Stimulated activated CD8-positive, alpha-beta memory T cell treated with anti-CD3 and anti-CD28 coated beads, Interleukin-4, amount 100 ng/mL, for 4 hours (primary cell): ENCODE measurements at regions not wholly inside any gene's neighbourhood (a gene's known extent, or its start where the extent isn't known, plus 50 kb on each side); places are given as distances from the start of the nearest gene placed in this dataset.

Experiments used
- DNase-seq, 2 donors: peaks; one replicate each; pipeline ENCODE4 v3.0.0-alpha.2; 2020; ENCODE audit warnings: low read depth in 2 of 2, low spot score in 1 of 2

DNA sequence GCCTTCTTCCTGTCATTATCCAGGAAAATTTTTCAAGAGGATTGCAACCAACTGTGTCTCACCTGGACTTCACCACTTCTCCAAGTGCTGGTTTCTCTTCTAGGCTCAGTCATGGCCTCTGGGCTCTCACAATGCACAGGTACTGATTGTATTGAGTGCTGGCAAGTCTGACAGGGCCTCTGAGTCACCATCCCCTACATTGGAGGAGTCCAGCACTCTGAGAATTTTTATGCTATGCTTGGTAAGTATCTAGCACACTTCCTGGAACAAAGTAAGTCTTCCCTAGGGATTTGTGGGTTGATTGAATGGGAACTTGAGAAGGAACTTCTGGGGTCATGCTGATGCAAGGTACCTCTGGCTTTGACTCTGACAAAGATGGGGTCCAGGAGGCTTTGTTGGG lies 147.2 kb upstream of the CELF4 start:
- DNase-seq = no peak

DNA sequence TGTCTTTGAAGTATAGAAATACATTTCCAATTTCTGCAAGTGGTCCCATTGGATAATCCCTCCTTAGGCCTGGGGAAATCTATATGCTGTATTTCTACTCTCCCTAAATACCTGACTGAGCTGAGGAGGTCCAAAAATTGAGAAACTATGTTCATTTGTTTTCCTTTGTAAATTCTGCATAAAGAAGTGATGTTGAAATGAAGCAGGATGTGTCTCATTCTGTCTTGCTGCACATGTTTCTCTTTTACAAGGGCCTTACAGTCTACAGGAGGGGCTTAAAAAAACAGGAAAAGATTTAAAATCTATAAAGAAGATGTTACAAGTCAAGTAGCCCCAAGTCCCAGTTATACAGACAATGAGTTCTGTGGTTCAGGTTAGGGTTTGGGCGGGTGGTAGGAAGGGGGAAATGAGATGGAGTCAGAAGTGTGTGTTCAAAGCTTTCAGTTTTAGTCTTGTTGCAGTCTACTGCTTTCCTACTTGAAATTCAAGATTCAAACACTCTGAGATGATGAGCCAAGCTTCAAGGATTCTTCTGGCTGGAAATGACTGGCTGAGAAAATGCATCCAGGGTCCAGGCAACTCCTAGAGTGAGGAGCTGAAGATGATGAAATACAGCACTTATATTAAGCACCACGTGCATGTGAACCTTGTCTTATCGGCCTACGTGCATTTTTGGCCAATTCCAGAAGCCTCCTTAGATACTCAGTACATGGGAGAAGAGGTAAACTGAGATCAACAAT lies 146.3 kb upstream of the CELF4 start:
- DNase-seq = no peak

DNA sequence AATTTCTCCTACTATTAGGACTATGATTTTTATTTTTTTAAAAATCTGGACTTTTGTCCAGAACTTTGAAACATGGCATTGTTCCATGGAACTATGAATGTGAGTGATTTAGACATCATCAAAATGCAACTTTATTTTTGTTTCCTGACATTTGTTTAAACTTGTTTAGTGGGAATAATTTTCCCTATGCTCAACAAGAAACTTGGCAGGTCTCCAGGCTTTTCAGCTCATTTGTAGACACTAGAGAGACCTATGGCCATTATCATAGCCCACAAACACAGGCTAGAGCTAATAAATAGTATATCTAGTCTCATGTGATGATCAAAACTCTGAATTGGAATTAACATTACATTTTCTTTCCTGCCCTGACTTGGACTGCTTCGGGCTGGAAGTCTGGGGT lies 145.1 kb upstream of the CELF4 start:
- DNase-seq = no peak

DNA sequence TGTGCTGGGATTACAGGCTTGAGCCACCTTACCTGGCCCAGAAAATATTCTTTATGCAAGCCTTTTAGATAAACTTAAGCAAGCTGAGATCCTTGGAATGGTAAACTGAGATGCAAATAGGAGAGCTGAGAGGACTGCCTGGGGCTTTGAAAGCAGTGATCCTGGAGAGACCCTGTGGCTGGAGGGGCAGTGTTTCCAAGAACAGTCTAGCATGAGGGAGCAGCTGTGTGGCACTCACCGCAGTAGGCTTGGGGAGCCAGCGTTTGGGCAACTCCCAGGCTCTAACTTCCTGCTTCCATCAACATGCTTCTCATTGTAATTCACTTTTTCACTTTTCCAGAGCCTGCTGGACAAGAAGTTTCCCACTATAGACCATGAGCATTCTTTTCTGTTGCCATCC lies 144.1 kb upstream of the CELF4 start:
- no peak for DNase-seq

DNA sequence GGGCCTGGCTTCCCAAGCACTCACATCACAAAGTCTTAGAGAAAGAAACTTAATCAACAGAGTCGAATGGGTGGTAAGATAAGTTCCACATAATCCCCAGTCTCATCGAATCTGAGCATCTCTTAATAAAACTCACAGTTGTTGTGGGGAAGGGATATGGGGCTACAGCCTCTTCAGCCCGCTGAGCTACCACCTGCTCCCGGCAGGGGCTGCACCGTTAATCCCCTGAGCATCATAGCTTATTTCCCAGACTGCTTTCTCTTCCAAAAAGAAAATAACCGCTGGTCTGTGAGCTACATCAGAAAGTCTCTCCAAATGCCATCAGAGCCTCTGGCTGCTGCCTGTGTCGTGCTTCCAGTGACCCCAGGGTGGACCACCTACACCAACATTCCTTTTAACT lies 139.4 kb upstream of the CELF4 start:
- no peak for DNase-seq

DNA sequence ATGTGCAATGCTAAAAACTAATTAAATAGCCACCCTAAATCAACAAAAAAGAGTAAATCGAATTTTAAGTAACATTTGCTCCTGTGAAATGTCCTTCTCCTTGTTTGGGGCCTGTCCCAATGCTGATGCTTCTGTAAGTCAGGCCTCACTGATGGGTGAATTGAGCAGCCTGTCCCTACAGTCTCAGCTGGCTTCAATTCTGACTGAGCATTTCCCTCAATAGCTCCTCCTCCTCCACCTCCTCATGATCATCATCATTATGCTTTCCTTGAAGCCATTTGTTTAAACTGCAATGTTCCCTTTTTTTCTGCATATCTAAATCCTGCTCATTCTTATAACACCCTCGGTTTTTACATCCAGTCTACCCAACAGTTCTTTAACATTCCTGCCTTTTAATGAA lies 137.2 kb upstream of the CELF4 start:
- no peak for DNase-seq

DNA sequence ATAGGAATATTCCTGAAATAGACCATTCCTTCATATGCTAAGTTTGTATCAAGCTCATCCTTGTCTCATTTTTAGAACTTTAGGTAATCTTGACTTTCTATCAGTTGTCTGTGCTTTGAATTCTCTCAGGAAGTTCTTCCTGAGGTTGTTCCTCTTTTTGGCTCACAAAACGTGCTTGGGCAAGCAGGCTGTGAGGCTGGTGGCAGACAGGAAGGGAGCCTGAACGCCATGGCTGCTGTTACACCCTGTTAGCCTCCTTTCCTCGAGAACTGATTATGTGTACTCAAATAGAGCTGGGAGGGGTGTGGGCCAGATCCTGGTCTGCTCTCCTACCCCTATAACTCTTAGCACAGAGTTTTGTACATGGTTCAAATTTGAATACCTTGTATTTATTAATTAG lies 136.4 kb upstream of the CELF4 start:
- DNase-seq = no peak

DNA sequence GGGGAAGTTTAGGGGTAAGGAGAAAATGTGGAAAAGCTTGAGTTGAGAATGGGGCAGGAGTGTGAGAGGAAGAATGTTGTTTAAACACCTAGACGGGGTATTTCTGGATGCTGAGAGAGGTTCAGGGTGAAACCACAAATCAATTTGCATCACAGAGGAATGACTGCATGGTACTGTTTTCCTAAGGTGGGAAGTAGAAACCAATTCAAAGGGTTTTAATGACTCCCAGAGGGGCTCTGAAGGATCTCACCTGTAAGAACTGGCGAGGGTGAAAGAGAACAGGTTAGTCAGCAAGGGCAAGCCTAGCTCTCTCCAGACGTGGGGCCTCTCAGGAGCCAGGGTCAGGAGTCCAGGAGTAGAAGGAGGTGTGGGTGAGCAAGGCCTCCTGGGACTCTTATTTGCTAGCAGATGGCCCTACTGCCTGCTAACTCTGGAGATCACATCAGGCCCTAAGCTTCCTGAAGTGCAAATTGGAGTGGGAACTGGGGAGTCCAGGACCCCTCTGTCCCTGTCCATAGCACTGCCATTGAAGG lies 133.0 kb upstream of the CELF4 start:
- no peak for DNase-seq

DNA sequence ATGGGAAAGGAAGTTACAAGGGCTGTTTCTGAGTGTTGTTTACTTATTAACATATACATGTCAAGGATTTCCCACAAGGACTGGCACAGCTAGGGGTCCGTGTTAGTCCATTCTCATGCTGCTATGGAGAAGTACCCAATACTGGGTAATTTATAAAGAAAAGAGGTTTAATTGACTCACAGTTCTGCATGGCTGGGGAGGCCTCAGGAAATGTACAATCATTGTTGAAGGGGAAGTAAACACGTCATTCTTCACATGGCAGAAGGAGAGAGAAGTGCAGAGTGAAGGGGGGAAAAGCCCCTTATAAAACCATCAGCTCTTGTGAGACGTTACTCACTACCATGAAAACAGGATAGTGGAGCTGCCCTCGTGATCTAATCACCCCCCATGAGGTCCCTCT lies 128.9 kb upstream of the CELF4 start:
- no peak for DNase-seq

DNA sequence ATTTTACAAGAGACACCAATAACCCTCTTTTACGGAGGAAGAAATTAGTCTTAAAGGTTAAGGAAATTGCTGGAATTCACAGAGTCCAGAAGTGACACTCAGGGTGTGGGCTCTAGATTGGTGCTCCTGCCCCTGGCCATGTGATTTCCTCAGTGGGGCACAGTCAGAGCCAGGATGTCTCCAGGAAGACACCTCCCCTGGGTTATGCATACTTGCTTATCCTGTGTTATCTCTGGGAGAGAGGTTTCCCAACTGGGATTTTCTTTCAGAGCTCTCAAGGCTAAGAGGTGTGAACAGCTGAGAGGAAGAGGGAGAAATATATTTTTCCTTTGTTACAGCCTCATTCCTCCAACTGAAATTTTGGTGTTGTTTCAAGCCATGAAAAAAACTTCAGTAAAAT lies 125.6 kb upstream of the CELF4 start:
- DNase-seq = no peak

DNA sequence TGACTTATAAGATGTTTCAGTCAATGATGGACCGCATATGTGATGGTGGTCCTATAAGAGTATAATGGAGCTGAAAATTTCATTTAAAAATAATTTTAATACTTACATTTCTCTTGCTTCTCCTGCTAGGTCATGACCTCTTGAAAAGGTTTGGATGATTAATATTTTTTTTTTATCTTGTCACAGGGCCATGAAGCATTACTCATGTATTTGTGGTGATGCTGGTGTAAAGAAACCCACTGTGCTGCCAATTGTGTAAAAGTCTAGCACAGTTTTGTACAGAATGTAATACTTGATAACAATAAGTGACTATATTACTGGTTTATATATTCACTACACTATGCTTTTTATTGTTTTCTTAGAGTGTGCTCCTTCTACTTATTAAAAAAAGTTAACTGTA lies 124.2 kb upstream of the CELF4 start:
- DNase-seq = no peak

DNA sequence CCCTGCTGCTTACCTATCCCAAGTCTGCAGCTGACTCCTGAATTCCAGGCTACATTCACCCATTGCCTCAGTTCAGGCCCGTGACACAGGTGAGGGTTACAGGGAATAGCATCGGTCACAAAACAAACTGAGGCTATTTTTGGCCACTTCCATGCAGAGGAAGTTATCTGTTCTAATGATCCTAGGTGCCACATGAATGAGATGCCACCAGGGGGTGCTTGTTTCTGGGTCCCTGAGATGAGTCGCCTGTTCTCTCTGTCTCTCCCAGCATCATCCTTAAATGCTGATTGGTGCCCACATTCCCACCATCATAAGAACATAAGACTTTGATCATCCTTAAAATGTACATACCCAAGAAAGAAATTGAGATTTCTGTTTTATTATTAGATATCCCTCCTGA lies 119.0 kb upstream of the CELF4 start:
- DNase-seq = no peak

DNA sequence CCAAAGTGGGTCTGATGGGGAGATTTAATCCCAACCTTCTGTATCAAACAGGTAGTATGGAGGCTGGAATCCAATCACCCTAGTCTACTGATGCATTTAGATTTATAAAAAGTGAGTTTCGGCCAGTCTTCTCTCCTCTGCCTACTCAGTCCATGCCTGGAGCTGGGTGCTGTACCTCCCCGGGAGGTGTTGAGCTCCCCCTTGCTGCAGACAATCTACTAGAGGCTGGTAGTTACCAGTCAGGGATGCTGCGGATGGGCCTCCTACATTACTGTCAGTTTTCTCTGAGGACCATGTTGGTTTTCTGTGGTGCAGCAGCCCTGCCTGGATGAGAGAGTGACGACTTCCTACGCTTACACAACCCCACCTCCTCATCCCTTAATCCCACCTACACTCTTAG lies 118.6 kb upstream of the CELF4 start:
- no peak for DNase-seq

DNA sequence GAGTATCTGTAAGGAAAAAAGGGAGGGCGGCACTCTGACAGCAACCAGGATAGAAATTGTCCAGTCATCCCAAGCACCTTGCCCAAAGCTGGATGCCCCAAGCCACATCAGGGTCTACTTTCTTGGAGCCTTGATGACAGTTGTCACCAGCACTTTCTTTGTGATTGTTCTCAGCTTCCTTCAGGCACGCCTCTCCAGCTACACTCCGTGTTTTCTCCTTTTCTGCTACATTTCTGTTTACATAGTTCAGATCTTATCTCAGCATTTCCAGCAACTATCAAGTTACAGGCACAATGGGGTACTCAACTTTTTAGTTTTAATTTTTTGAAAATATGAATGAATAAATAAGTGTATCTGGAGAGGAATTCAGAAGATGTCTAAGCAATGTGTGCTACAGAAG lies 115.3 kb upstream of the CELF4 start:
- no peak for DNase-seq

DNA sequence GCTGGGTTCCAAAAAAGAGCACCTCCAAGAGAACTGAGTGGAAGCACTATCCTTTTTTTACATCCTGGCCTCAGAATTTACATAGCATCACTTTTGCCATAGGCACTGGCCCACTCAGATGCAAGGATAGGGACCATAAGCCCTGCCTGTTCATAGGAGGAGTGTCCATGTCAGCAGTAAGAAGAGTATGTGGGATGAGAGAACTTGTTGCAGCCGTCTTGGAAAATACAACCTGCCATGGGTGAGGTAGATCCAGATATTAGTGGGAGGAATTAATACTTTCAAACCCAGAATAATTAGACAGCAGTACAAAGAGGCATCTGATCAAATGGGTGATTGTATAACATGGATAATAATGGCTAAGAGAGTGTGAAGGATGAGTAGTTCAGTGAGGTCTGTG lies 110.7 kb upstream of the CELF4 start:
- no peak for DNase-seq

DNA sequence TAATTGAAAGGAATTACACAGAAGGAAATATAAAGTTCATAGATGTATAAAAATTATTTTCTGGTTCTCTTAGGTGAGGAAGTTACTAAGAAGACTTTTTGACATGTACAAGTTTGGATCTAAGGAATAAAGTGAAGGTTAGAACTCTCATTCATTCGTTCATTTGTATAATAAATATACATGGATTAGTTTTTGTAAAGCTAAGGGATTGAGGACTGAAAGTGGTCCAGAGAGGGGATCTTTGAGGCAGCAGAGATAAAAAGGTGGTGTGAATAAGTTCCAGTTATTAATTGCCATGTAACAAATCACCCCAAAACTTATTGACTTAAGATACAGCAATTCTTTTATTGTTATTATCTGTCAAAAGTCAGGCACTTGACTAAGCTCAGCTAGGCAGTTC lies 110.1 kb upstream of the CELF4 start:
- no peak for DNase-seq

DNA sequence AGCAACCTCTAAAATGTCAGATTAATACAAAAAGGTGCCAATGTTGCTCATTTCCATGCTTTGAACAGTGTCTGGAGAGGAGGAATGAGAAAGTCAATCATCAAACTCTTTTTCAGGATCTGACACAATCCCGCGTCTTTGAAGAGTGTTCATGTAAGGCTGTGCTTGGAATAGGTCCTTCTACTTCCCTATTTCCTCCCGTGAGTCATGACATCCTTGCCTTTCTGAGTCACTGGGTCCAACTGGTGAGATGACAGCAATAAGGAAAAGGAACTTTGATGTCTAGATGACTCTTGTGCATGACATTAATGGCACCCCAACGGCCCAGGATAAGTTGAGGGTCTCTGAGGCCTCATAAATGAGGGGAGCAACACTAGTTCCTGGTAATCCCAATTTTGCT lies 109.0 kb upstream of the CELF4 start:
- no peak for DNase-seq

DNA sequence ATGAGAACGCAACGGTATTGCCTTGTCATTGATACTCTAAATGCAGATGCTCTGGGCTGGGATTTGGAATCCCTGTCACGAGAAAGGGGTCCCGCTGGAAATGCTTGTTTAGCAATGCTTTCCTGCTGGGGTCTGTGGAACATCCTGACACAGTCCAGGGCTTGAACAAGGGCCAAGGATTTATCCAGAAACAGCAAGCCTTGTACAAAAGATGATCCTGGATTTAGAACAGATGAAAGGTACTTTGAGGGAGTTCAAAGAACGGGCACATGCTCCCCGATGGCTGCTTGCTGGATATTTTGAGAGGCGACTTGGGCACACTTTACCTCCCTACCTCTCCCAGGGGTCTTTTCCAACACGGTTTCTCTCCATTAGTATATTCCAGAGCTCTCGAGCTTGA lies 108.1 kb upstream of the CELF4 start:
- DNase-seq = no peak

DNA sequence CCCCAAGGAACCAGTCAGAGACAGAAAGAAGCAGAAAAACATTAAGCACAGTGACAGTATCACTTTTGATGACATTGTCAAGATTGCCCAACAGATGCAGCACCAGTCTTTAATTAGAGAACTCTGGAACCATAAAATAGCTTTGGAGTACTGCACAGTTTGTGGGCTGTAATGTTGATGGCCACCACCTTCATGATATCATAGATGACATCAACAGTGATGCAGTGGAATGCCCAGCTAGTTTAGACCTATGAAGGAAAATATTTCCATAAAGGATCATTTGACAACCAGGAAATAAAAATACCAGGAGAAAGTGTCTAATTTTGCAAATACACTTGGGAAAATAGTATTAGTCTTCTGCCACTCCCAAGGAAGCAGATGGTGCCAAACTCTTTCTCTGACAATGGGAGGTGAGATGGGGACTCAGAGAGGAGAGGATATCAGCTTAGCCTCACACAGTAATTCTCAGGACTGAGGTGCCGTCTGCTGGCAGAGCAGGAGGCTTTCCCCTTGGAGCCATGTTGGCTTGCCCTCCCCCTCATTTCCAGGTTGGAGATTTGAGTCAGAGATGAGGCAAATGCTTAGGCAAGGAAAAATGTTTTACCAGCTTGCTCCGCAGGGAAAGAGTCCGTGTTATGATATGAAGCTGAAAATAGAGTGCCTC lies 107.5 kb upstream of the CELF4 start:
- DNase-seq = no peak

DNA sequence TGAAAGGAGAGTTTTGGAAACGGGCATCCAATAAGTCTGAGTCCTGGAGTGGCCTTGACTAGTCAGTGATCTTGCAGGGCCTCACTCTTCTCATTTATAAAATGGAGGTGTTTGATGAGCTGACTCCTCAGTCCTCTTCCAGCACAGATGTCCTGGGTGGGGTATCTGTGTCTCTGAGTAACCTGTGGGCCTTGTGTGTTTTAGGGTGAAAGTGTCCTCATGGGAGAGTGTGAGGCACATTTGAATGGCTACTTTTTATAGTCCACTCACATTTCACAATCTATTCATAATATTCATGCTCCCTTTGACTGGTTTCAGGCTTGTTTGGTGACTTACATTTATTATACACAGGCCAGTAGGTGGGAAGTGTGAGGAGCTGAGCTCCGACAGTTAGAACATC lies 106.4 kb upstream of the CELF4 start:
- no peak for DNase-seq

DNA sequence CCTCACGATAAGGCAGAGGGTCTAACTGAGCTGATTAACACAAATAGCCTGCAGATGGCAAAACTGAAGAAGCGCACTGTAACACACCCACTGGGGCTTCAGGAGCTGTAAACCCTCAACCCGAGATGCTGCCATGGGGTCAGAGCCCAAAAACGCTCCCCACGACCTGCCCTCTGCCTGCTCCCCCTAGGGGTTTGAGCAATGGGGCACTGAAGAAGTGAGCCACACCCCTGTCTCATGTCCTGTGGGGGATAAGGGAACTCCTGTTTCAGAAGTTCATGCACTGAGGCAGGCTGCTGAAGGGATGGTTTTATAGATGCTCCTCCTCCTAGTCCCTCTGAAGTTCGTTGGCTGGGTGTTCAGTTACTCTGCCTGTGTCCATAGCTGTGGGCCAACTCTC lies 105.9 kb upstream of the CELF4 start:
- DNase-seq = no peak

DNA sequence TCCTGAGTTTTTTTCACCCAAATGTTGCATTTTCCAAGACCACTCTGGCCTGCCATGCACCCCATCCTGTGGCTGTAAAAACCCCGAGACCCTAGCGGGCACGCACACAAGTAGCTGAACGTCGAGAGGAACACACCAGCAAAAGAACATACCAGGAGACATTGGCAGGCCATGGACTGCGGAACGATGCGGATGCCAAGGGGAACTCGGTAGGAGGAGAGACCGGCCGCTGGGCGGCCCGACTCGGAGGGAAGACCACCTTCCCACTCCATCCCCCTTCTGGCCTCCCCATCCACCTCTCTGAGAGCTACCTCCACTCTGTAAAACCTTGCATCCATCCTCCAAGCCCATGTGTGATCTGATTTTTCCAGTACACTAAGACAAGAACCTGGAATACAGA lies 105.5 kb upstream of the CELF4 start:
- DNase-seq = no peak

DNA sequence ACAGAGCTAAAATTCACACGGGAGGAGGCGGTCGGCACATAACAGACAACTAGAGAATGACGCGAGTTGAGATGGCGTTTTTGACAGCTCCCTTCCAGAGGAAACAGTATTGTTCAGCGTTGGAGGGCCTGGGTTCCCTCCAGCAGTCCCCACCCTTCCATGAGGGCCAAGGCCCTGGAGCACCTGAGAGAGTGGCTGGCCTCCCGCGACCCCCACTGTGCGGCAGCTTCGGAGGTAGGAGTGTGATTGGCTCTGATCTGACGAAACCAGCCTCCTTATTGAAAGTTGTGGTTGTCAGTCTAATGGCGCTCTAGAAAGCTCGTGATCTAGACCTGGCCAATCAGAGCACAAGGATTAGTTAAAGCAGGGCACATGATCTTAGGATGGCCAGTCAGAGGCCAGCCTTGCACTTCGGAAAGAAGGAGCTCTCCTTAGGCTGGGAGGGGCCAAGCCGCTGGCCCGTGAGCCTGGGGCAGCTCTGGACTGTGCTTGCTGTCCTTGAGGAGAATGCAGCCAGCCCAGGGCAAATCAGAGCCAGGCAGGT lies 104.5 kb upstream of the CELF4 start:
- DNase-seq = no peak
